Skeletal muscle satellite cell (primary cell): ENCODE measurements at regions not wholly inside any gene's neighbourhood (a gene's known extent, or its start where the extent isn't known, plus 50 kb on each side); places are given as distances from the start of the nearest gene placed in this dataset.

Experiments
- H3K27me3 ChIP-seq: 2 replicates; pipeline ENCODE4 v1.7.0; 2013; ENCODE audit warnings: low read length; ENCODE audit not compliant: control insufficient read depth, insufficient read depth
- H3K36me3 ChIP-seq: 2 replicates; pipeline ENCODE4 v1.7.0; 2013; ENCODE audit warnings: mild to moderate bottlenecking, control low read depth, low read length; ENCODE audit not compliant: insufficient read depth
- H3K4me1 ChIP-seq: 2 replicates; pipeline ENCODE4 v1.7.0; 2013; ENCODE audit warnings: low read length; ENCODE audit not compliant: control insufficient read depth, insufficient read depth
- H3K4me2 ChIP-seq: 2 replicates; pipeline ENCODE4 v1.7.0; 2013; ENCODE audit warnings: mild to moderate bottlenecking, low read length
- H3K4me3 ChIP-seq: 2 replicates; pipeline ENCODE4 v1.7.0; 2013; ENCODE audit warnings: low read length
- H3K9ac ChIP-seq: 2 replicates; pipeline ENCODE4 v1.7.0; 2013; ENCODE audit warnings: mild to moderate bottlenecking, low read depth, low read length, moderate library complexity
- H3K9me3 ChIP-seq: replicated peaks from 2 replicates; pipeline ENCODE4 v1.7.0; 2013; ENCODE audit warnings: mild to moderate bottlenecking, control low read depth, low read length

- Histone ChIP-seq H3K9ac (no peak overlapping the region), H3K27me3 (no peaks in the 10 kb centered on the region), H3K9me3 (peaks cover 5% of the 10 kb centered on the region), H3K4me3 (no peak overlapping the region), H3K4me1 (no peaks in the 10 kb centered on the region), H3K4me2 (no peak overlapping the region), H3K36me3 (no peaks in the 10 kb centered on the region)
Observed at GRCh38 chr11:116335078-116335477, 437.7 kb downstream of the BUD13 start.

GRCh38 chr11:116334596-116334995, 438.2 kb downstream of the BUD13 start:
- H3K4me3 ChIP-seq = no peak overlapping the region
- no peaks in the 10 kb centered on the region for H3K4me1 ChIP-seq
- H3K9me3 ChIP-seq = peaks cover 5% of the 10 kb centered on the region
- no peaks in the 10 kb centered on the region for H3K36me3 ChIP-seq
- no peak overlapping the region for H3K4me2 ChIP-seq
- H3K27me3 ChIP-seq = no peaks in the 10 kb centered on the region
- H3K9ac ChIP-seq = no peak overlapping the region

- H3K27me3 ChIP-seq = no peaks in the 10 kb centered on the region
- H3K9ac ChIP-seq = no peak overlapping the region
- H3K36me3 ChIP-seq = no peaks in the 10 kb centered on the region
- H3K4me3 ChIP-seq = no peak overlapping the region
- H3K4me1 ChIP-seq = no peaks in the 10 kb centered on the region
- no peak overlapping the region for H3K4me2 ChIP-seq
- peaks cover 8% of the 10 kb centered on the region for H3K9me3 ChIP-seq
Observed at GRCh38 chr11:116333001-116333535, 439.7 kb downstream of the BUD13 start.

GRCh38 chr11:116332391-116332790, 440.4 kb downstream of the BUD13 start:
- Histone ChIP-seq H3K4me3 (no peak overlapping the region), H3K9ac (no peak overlapping the region), H3K4me1 (no peaks in the 10 kb centered on the region), H3K9me3 (peaks cover 8% of the 10 kb centered on the region), H3K36me3 (no peaks in the 10 kb centered on the region), H3K27me3 (no peaks in the 10 kb centered on the region), H3K4me2 (no peak overlapping the region)

- H3K27me3 ChIP-seq = no peaks in the 10 kb centered on the region
- peaks cover 8% of the 10 kb centered on the region for H3K9me3 ChIP-seq
- no peak overlapping the region for H3K4me2 ChIP-seq
- H3K4me1 ChIP-seq = no peaks in the 10 kb centered on the region
- no peak overlapping the region for H3K9ac ChIP-seq
- H3K4me3 ChIP-seq = no peak overlapping the region
- no peaks in the 10 kb centered on the region for H3K36me3 ChIP-seq
Observed at GRCh38 chr11:116331381-116331780, 441.4 kb downstream of the BUD13 start.

- H3K4me2 ChIP-seq = no peak overlapping the region
- H3K9me3 ChIP-seq = peaks cover 8% of the 10 kb centered on the region
- no peaks in the 10 kb centered on the region for H3K36me3 ChIP-seq
- H3K9ac ChIP-seq = no peak overlapping the region
- H3K4me3 ChIP-seq = no peak overlapping the region
- H3K4me1 ChIP-seq = no peaks in the 10 kb centered on the region
- no peaks in the 10 kb centered on the region for H3K27me3 ChIP-seq
Observed at GRCh38 chr11:116330439-116331185, 442.2 kb downstream of the BUD13 start.

GRCh38 chr11:116329354-116330090, 443.3 kb downstream of the BUD13 start:
- H3K4me2 ChIP-seq = no peak overlapping the region
- H3K27me3 ChIP-seq = no peaks in the 10 kb centered on the region
- H3K4me3 ChIP-seq = no peak overlapping the region
- H3K36me3 ChIP-seq = no peaks in the 10 kb centered on the region
- peaks cover 8% of the 10 kb centered on the region for H3K9me3 ChIP-seq
- H3K4me1 ChIP-seq = no peaks in the 10 kb centered on the region
- no peak overlapping the region for H3K9ac ChIP-seq

- H3K4me1 ChIP-seq = no peaks in the 10 kb centered on the region
- H3K36me3 ChIP-seq = no peaks in the 10 kb centered on the region
- peaks cover 8% of the 10 kb centered on the region for H3K9me3 ChIP-seq
Observed at GRCh38 chr11:116328851-116329250, 443.9 kb downstream of the BUD13 start.

GRCh38 chr11:116328391-116328790, 444.4 kb downstream of the BUD13 start:
- no peak overlapping the region for H3K4me2 ChIP-seq
- H3K9ac ChIP-seq = no peak overlapping the region
- no peaks in the 10 kb centered on the region for H3K4me1 ChIP-seq
- no peaks in the 10 kb centered on the region for H3K36me3 ChIP-seq
- no peaks in the 10 kb centered on the region for H3K27me3 ChIP-seq
- H3K4me3 ChIP-seq = no peak overlapping the region
- peaks cover 8% of the 10 kb centered on the region for H3K9me3 ChIP-seq

More at GRCh38 chr11:116328851-116329250, 443.9 kb downstream of the BUD13 start:
- no peak overlapping the region for H3K4me2 ChIP-seq
- no peaks in the 10 kb centered on the region for H3K27me3 ChIP-seq
- H3K9ac ChIP-seq = no peak overlapping the region
- no peak overlapping the region for H3K4me3 ChIP-seq

GRCh38 chr11:116326146-116326545, 446.6 kb downstream of the BUD13 start:
- H3K27me3 ChIP-seq = no peaks in the 10 kb centered on the region
- no peak overlapping the region for H3K9ac ChIP-seq
- H3K4me2 ChIP-seq = no peak overlapping the region
- no peaks in the 10 kb centered on the region for H3K36me3 ChIP-seq
- no peaks in the 10 kb centered on the region for H3K4me1 ChIP-seq
- H3K4me3 ChIP-seq = no peak overlapping the region
- peaks cover 4% of the 10 kb centered on the region for H3K9me3 ChIP-seq

GRCh38 chr11:116325247-116325646, 447.5 kb downstream of the BUD13 start:
- no peaks in the 10 kb centered on the region for H3K27me3 ChIP-seq
- H3K9me3 ChIP-seq = peaks cover 4% of the 10 kb centered on the region
- no peak overlapping the region for H3K4me2 ChIP-seq
- no peaks in the 10 kb centered on the region for H3K4me1 ChIP-seq
- no peaks in the 10 kb centered on the region for H3K36me3 ChIP-seq
- H3K9ac ChIP-seq = no peak overlapping the region
- no peak overlapping the region for H3K4me3 ChIP-seq
